Right lobe of liver (tissue), 4 donors: ENCODE measurements at regions not wholly inside any gene's neighbourhood (a gene's known extent, or its start where the extent isn't known, plus 50 kb on each side); places are given as distances from the start of the nearest gene placed in this dataset.

ENCODE experiments used
- CTCF ChIP-seq, 4 donors: fragments of 200-600 bp in 3 of 4; fragments of 450-650 bp in 1 of 4; IDR thresholded peaks; one replicate each; pipeline versions ENCODE4 v1.5.1 to v1.8.0; 2016 to 2022; ENCODE audit warnings: antibody characterized with exemption in 4 of 4, mild to moderate bottlenecking in 2 of 4
- POLR2A ChIP-seq: fragments of 450-650 bp; IDR thresholded peaks from one replicate; pipeline ENCODE4 v1.6.1; 2017; ENCODE audit warnings: antibody characterized with exemption, mild to moderate bottlenecking
- donor health status: DM: no; HTN: no; CAD: no.
- donor health status: DM: no; HTN: no; CAD: no.
- donor health status: DM: no; HTN: yes; CAD: no.

GRCh38 chr5:8857051-8857450, 688.8 kb downstream of the SEMA5A start:
- no peak for TF ChIP-seq POLR2A
- no peak for TF ChIP-seq CTCF (IDR thresholded peaks at IDR 0.05)
